H1 (cell line): ENCODE measurements at regions not wholly inside any gene's neighbourhood (a gene's known extent, or its start where the extent isn't known, plus 50 kb on each side); places are given as distances from the start of the nearest gene placed in this dataset.

Experiments
- CTCF ChIA-PET: fragments of 300-600 bp; sonication (Branson Sonifier 250); formaldehyde crosslinking; loops from one replicate; lab custom pipeline; 2021; ENCODE audit not compliant: partially characterized antibody; lab: Charles Lee
- POLR2A ChIA-PET: fragments of 300-600 bp; sonication (Branson Sonifier 250); formaldehyde crosslinking; loops from one replicate; lab custom pipeline; 2021; ENCODE audit warnings: inconsistent platforms; ENCODE audit not compliant: partially characterized antibody; lab: Charles Lee
- DNase-seq, 2 experiments: peaks; one replicate each; pipeline versions ENCODE4 v3.0.0 to v3.0.0-alpha.2; 2010 to 2022; ENCODE audit warnings: low spot score in 2 of 2, low read depth in 1 of 2, mixed read lengths in 1 of 2
- FAIRE-seq: peaks from 2 replicates; lab custom pipeline; 2011; peaks lifted over from hg19 to GRCh38; lab: Jason Lieb, UNC
- H2AFZ ChIP-seq: 2 replicates; pipeline ENCODE4 v1.8.1; 2012; ENCODE audit warnings: low read length, inconsistent platforms
- H2AK5ac ChIP-seq: 2 replicates; pipeline ENCODE4 v1.6.1; 2013; ENCODE audit warnings: low read depth, low read length
- H2BK120ac ChIP-seq: replicated peaks from 2 replicates; pipeline ENCODE3; 2013; ENCODE audit warnings: low read depth, low read length, inconsistent platforms
- H2BK12ac ChIP-seq: 2 replicates; pipeline ENCODE4 v1.6.1; 2013; ENCODE audit warnings: low read depth, low read length
- H2BK15ac ChIP-seq: 2 replicates; pipeline ENCODE4 v1.6.1; 2013; ENCODE audit warnings: low read length
- H2BK20ac ChIP-seq: 2 replicates; pipeline ENCODE4 v1.6.1; 2013; ENCODE audit warnings: low read length
- H2BK5ac ChIP-seq: 2 replicates; pipeline ENCODE4 v1.6.1; 2013; ENCODE audit warnings: low read depth, low read length
- H3K14ac ChIP-seq: 2 replicates; pipeline ENCODE4 v1.6.1; 2013; ENCODE audit warnings: inconsistent platforms; ENCODE audit not compliant: insufficient read length
- H3K18ac ChIP-seq: 2 replicates; pipeline ENCODE4 v1.6.1; 2013; ENCODE audit warnings: low read length; ENCODE audit errors: extremely low read depth
- H3K23ac ChIP-seq: 2 replicates; pipeline ENCODE4 v1.6.1; 2013; ENCODE audit warnings: inconsistent platforms; ENCODE audit not compliant: insufficient read length
- H3K23me2 ChIP-seq: 2 replicates; pipeline ENCODE4 v1.6.1; 2013; ENCODE audit warnings: low read depth, low read length
- H3K27ac ChIP-seq: 2 replicates; pipeline ENCODE4 v1.6.1; 2011; ENCODE audit warnings: low read depth, low read length, inconsistent platforms
- H3K27me3 ChIP-seq, 4 experiments: replicated peaks in 1 of 4; 1 replicate in 1 of 4; 2 replicates in 3 of 4; pipeline versions ENCODE4 v1.6.1 to v1.8.1; 2011 to 2013; ENCODE audit warnings: low read length in 3 of 4, mild to moderate bottlenecking in 3 of 4, inconsistent platforms in 2 of 4, mixed read lengths in 2 of 4, moderate library complexity in 1 of 4; ENCODE audit not compliant: control insufficient read depth in 3 of 4, insufficient read depth in 3 of 4; ENCODE audit errors: extremely low read depth in 1 of 4
- H3K36me3 ChIP-seq, 4 experiments: 2 replicates each; pipeline versions ENCODE4 v1.6.1 to v1.8.1; 2011 to 2013; ENCODE audit warnings: mild to moderate bottlenecking in 4 of 4, low read length in 3 of 4, moderate library complexity in 2 of 4, control low read depth in 1 of 4, inconsistent platforms in 1 of 4; ENCODE audit not compliant: insufficient read depth in 4 of 4, control insufficient read depth in 2 of 4
- H3K4ac ChIP-seq: replicated peaks from 2 replicates; pipeline ENCODE3; 2013; ENCODE audit warnings: low read length, low read depth, mixed read lengths, inconsistent platforms; ENCODE audit not compliant: insufficient read length
- H3K4me1 ChIP-seq, 4 experiments: replicated peaks in 1 of 4; 1 replicate in 1 of 4; 2 replicates in 3 of 4; pipeline versions ENCODE4 v1.6.1 to v1.8.1; 2011 to 2013; ENCODE audit warnings: low read length in 3 of 4, inconsistent platforms in 2 of 4, mixed read lengths in 1 of 4; ENCODE audit not compliant: insufficient read depth in 4 of 4, control insufficient read depth in 3 of 4
- H3K4me2 ChIP-seq, 2 experiments: 2 replicates each; pipeline versions ENCODE4 v1.6.1 to v1.8.1; 2011 to 2013; ENCODE audit warnings: low read depth in 2 of 2, low read length in 2 of 2, control low read depth in 1 of 2, inconsistent platforms in 1 of 2, mild to moderate bottlenecking in 1 of 2; ENCODE audit not compliant: insufficient read depth in 1 of 2
- H3K4me3 ChIP-seq, 4 experiments: fragments of 200-600, 300-600 bp in 1 of 4; sonication (generic), shearing (Covaris generic), sonication (Bioruptor Twin) in 1 of 4; 2 replicates each; pipeline versions ENCODE4 v1.5.1 to v1.8.1; 2011 to 2016; ENCODE audit warnings: low read length in 4 of 4, low read depth in 3 of 4, control low read depth in 2 of 4, inconsistent platforms in 2 of 4, mild to moderate bottlenecking in 2 of 4, mixed read lengths in 1 of 4, moderate library complexity in 1 of 4; ENCODE audit not compliant: insufficient read depth in 2 of 4; ENCODE audit errors: extremely low read depth in 1 of 4
- H3K56ac ChIP-seq: replicated peaks from 2 replicates; pipeline ENCODE3; 2013; ENCODE audit warnings: low read depth, mild to moderate bottlenecking, mixed read lengths, low read length, inconsistent platforms; ENCODE audit not compliant: insufficient read length
- H3K79me1 ChIP-seq: 2 replicates; pipeline ENCODE4 v1.6.1; 2013; ENCODE audit warnings: low read depth, low read length, control low read depth
- H3K79me2 ChIP-seq, 2 experiments: 2 replicates each; pipeline versions ENCODE4 v1.6.1 to v1.8.1; 2012 to 2013; ENCODE audit warnings: low read length in 2 of 2, mild to moderate bottlenecking in 2 of 2, inconsistent platforms in 1 of 2; ENCODE audit not compliant: insufficient read depth in 2 of 2, control insufficient read depth in 1 of 2
- H3K9ac ChIP-seq, 4 experiments: replicated peaks in 1 of 4; 1 replicate in 1 of 4; 2 replicates in 3 of 4; pipeline versions ENCODE4 v1.6.1 to v1.8.1; 2011 to 2013; ENCODE audit warnings: low read depth in 3 of 4, low read length in 3 of 4, control low read depth in 2 of 4, mild to moderate bottlenecking in 2 of 4, moderate library complexity in 2 of 4, inconsistent platforms in 1 of 4; ENCODE audit errors: extremely low read depth in 1 of 4
- H3K9me3 ChIP-seq, 2 experiments: 2 replicates each; pipeline versions ENCODE4 v1.6.1 to v1.8.1; 2012 to 2013; ENCODE audit warnings: mild to moderate bottlenecking in 2 of 2, moderate library complexity in 2 of 2, control low read depth in 1 of 2, inconsistent platforms in 1 of 2, low read depth in 1 of 2, low read length in 1 of 2, mixed read lengths in 1 of 2; ENCODE audit not compliant: insufficient read depth in 2 of 2
- H4K20me1 ChIP-seq, 2 experiments: replicated peaks in 1 of 2; 2 replicates each; pipeline versions ENCODE3 to v1.8.1; 2011 to 2013; ENCODE audit warnings: inconsistent platforms in 2 of 2, low read length in 2 of 2, mild to moderate bottlenecking in 1 of 2; ENCODE audit not compliant: insufficient read depth in 2 of 2, control insufficient read depth in 1 of 2
- H4K5ac ChIP-seq: 2 replicates; pipeline ENCODE4 v1.6.1; 2013; ENCODE audit warnings: low read length, low read depth, mixed read lengths, inconsistent platforms; ENCODE audit not compliant: insufficient read length
- H4K8ac ChIP-seq: 2 replicates; pipeline ENCODE4 v1.8.0; 2013; ENCODE audit warnings: mild to moderate bottlenecking, moderate library complexity, low read length, inconsistent platforms; ENCODE audit not compliant: insufficient read depth; ENCODE audit errors: extremely low read depth
- H4K91ac ChIP-seq: replicated peaks from 2 replicates; pipeline ENCODE3; 2013; ENCODE audit warnings: low read length, mixed read lengths, inconsistent platforms; ENCODE audit not compliant: insufficient read length
- CBX5 ChIP-seq: fragments of 300-800, 300-1000 bp; sonication (generic); IDR thresholded peaks from 2 replicates; pipeline ENCODE4 v1.7.1; 2016; ENCODE audit warnings: antibody characterized with exemption, low read length, low read depth
- E2F6 ChIP-seq: IDR thresholded peaks from 2 replicates; pipeline ENCODE4 v1.6.1; 2012; ENCODE audit warnings: inconsistent platforms
- HDAC2 ChIP-seq, 2 experiments: fragments of 300-600 bp in 1 of 2; sonication (generic) in 1 of 2; IDR thresholded peaks; 2 replicates each; pipeline ENCODE4 v1.6.1; 2011 to 2012; ENCODE audit warnings: low read depth in 2 of 2, low read length in 2 of 2, mild to moderate bottlenecking in 2 of 2, moderate library complexity in 2 of 2, borderline replicate concordance in 1 of 2, inconsistent platforms in 1 of 2
- NRF1 ChIP-seq: IDR thresholded peaks from 2 replicates; pipeline ENCODE4 v1.6.1; 2011; ENCODE audit warnings: mild to moderate bottlenecking, low read depth, low read length, improper control_type of control experiment
- POLR2AphosphoS5 ChIP-seq: IDR thresholded peaks from 2 replicates; pipeline ENCODE4 v1.6.1; 2011; ENCODE audit warnings: low read depth, low read length
- RNF2 ChIP-seq: fragments of 200-900, 300-1000 bp; sonication (generic); IDR thresholded peaks from 2 replicates; pipeline ENCODE4 v1.7.1; 2016; ENCODE audit warnings: borderline replicate concordance, low read depth, mild to moderate bottlenecking, antibody characterized with exemption, low read length; ENCODE audit not compliant: poor library complexity, severe bottlenecking; ENCODE audit errors: missing control alignments
- RXRA ChIP-seq: IDR thresholded peaks from 2 replicates; pipeline ENCODE4 v1.6.1; 2011; ENCODE audit warnings: low read depth, mild to moderate bottlenecking, low read length, moderate library complexity; ENCODE audit not compliant: insufficient read depth
- SIRT6 ChIP-seq: IDR thresholded peaks from one replicate; pipeline ENCODE4 v1.7.1; 2012; ENCODE audit warnings: low read length, inconsistent platforms
- SRF ChIP-seq: IDR thresholded peaks from 2 replicates; pipeline ENCODE4 v1.6.1; 2011; ENCODE audit warnings: mild to moderate bottlenecking, low read depth, low read length, moderate library complexity
- TAF1 ChIP-seq: IDR thresholded peaks from 2 replicates; pipeline ENCODE4 v1.6.1; 2011; ENCODE audit warnings: mild to moderate bottlenecking, low read depth, low read length
- TAF7 ChIP-seq: optimal IDR thresholded peaks from 2 replicates; pipeline ENCODE3; 2011; ENCODE audit warnings: low read depth, mild to moderate bottlenecking, inconsistent platforms, low read length, moderate library complexity, borderline replicate concordance
- TCF12 ChIP-seq: IDR thresholded peaks from 2 replicates; pipeline ENCODE4 v1.6.1; 2011; ENCODE audit warnings: low read depth, mild to moderate bottlenecking, low read length
- ZNF274 ChIP-seq: IDR thresholded peaks from 2 replicates; pipeline ENCODE4 v1.7.0; 2012; ENCODE audit warnings: low read length, borderline replicate concordance; ENCODE audit errors: extremely low read depth
- WGBS, 2 experiments: shearing (Covaris generic) in 1 of 2; methylation state at CpG; one replicate each; pipeline versions ENCODE4 v1.1.6 to v1.1.7; 2013 to 2015; ENCODE audit warnings: low lambda C conversion rate in 2 of 2, mixed read lengths in 2 of 2, inconsistent platforms in 1 of 2, low coverage in 1 of 2, missing lambda C conversion rate in 1 of 2; ENCODE audit not compliant: insufficient replicate concordance in 2 of 2, insufficient coverage in 1 of 2, insufficient read length in 1 of 2; ENCODE audit errors: extremely low coverage in 1 of 2, missing lambda C conversion rate in 1 of 2; 5-methylcytosine and 5-hydroxymethylcytosine counted together

GRCh38 chr2:83172841-83173240 is 1286.2 kb downstream of the SUCLG1 start:
- H3K4me1 ChIP-seq, result no peaks in the 10 kb centered on the region
- H2AFZ ChIP-seq, result no peak overlapping the region
- no peak overlapping the region for H4K8ac ChIP-seq
- no peak overlapping the region for H3K14ac ChIP-seq
- H4K91ac ChIP-seq, result no peak overlapping the region
- no peak for FAIRE-seq
- no peaks in the 10 kb centered on the region for H3K27me3 ChIP-seq
- H2BK120ac ChIP-seq, result no peak overlapping the region
- H3K36me3 ChIP-seq, result no peaks in the 10 kb centered on the region
- ChIA-PET CTCF (no interaction called here), POLR2A (no interaction called here)
- WGBS, 2 experiments, result 97% methylated on average over 2 of the region's 2 CpGs; no CpG with 5 or more reads in 1 of the 2 experiments
- H2BK12ac ChIP-seq, result no peak overlapping the region
- no peaks in the 10 kb centered on the region for H3K23me2 ChIP-seq
- no peak overlapping the region for H3K4me3 ChIP-seq
- H3K18ac ChIP-seq, result no peak overlapping the region
- no peak overlapping the region for H2BK5ac ChIP-seq
- TF ChIP-seq CBX5 (no peak), POLR2AphosphoS5 (no peak), RXRA (no peak), E2F6 (no peak), ZNF274 (no peak), TAF1 (no peak), SIRT6 (no peak), RNF2 (no peak), TCF12 (no peak), HDAC2 (IDR thresholded peaks at IDR 0.05; ENCODE audit: borderline replicate concordance in 1 of 2, low read depth in 2 of 2, low read length in 2 of 2) (no peak), SRF (no peak), TAF7 (no peak), NRF1 (no peak)
- no peaks in the 10 kb centered on the region for H3K79me2 ChIP-seq
- no peak overlapping the region for H2AK5ac ChIP-seq
- H3K23ac ChIP-seq, result no peak overlapping the region
- H3K9ac ChIP-seq, result no peak overlapping the region
- no peak for DNase-seq
- H4K20me1 ChIP-seq, result no peaks in the 10 kb centered on the region
- H2BK20ac ChIP-seq, result no peak overlapping the region
- no peaks in the 10 kb centered on the region for H3K79me1 ChIP-seq
- H3K27ac ChIP-seq, result no peak overlapping the region
- H3K4me2 ChIP-seq, result no peak overlapping the region
- H2BK15ac ChIP-seq, result no peak overlapping the region
- H3K9me3 ChIP-seq, result no peaks in the 10 kb centered on the region
- no peak overlapping the region for H3K56ac ChIP-seq
- no peak overlapping the region for H3K4ac ChIP-seq
- no peak overlapping the region for H4K5ac ChIP-seq
